GM21786 (cell line): ENCODE measurements at regions not wholly inside any gene's neighbourhood (a gene's known extent, or its start where the extent isn't known, plus 50 kb on each side); places are given as distances from the start of the nearest gene placed in this dataset.
"Not testable (repeated sequence)": the region's sequence is repeated elsewhere in the genome, so short reads cannot be mapped to it uniquely, and the experiment has no call there.

ENCODE experiments used
- ATAC-seq: cut with Tn5 transposase; IDR thresholded peaks from one replicate; pipeline ENCODE4 v1.9.1; 2021; ENCODE audit not compliant: unreplicated experiment

DNA sequence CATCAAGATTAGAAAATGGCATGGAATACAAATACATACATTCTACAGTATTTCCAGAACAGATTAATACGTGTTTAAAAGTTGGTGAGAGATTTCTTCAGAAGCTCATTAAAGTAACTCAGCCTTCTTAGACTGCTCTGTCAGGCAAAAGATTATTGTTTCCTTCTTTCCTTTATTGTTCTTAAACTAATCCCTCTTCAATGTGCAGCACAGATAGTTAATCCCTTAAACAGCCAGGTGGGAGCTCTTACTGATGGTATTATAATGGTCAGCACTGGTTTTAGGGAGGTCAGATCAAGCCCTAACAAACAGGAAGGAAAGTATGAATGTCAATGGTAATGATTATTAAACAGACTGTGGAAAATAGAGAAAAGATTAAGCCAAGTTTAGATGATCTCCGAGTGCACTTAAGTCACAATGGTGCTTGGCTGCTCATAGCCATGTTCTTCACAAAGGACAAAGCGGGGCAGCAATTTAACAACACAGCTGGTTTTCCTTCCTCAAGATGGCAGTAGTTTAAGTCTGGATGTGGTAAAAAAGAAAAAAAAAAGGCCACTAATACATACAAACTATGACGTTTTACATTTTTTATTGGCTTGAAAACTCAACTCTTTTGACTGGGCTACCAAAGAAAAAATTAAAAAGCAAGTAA, 992.6 kb downstream of the PCDH9 start:
- ATAC-seq, result no peak

GRCh38 chr13:66234159-66234558, 996.0 kb downstream of the PCDH9 start:
- no peak for ATAC-seq

GRCh38 chr13:66231958-66232357, 998.2 kb downstream of the PCDH9 start:
- ATAC-seq, result not testable (repeated sequence)

- ATAC-seq, result no peak
These were observed 1005.1 kb downstream of the PCDH9 start for GRCh38 chr13:66225072-66225471.

GRCh38 chr13:66224663-66225062, 1005.5 kb downstream of the PCDH9 start:
- no peak for ATAC-seq

GRCh38 chr13:66222926-66223325, 1007.2 kb downstream of the PCDH9 start:
- ATAC-seq, result no peak

DNA sequence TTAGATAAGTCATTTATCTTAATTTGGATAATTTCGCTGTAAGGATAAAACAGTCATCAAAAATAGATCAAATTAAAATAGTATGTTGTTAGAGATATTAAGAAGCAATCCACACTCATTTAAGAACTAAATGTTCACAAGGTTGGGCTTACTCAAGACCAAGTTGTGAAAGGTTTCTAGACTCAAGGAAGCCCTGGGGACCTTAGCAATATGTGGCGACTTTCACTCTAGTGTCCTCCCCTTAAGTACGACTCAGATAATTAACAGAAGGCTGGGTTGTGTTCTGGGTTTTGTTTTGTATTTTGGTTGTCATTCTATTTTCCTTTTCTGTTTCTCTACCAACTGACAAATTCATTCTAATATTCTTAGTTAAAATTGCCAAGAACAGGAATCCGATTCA, 1008.0 kb downstream of the PCDH9 start:
- ATAC-seq, result no peak

DNA sequence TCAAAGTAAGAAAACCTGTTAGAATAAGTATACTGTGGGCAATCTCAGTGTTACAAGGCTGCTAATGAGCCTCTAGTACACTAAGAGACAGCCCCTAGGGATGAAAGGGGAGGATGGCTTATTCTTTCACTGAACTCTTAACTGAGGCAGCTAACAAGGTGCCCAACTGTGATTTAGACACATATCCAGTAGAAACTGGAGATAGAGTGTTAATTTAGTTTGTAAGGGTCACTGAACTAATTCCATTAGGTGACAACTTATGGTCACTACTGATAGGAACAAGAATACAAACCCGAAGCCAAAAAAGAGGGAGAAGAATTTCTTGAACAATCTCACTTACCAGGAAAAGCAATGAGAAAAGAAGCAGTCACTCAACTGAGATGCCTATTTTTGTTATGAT, 1010.6 kb downstream of the PCDH9 start:
- ATAC-seq, result no peak

- no peak for ATAC-seq
These were observed 1011.6 kb downstream of the PCDH9 start for GRCh38 chr13:66218583-66218982.

- no peak for ATAC-seq
These were observed 1013.4 kb downstream of the PCDH9 start for GRCh38 chr13:66216728-66217127.

DNA sequence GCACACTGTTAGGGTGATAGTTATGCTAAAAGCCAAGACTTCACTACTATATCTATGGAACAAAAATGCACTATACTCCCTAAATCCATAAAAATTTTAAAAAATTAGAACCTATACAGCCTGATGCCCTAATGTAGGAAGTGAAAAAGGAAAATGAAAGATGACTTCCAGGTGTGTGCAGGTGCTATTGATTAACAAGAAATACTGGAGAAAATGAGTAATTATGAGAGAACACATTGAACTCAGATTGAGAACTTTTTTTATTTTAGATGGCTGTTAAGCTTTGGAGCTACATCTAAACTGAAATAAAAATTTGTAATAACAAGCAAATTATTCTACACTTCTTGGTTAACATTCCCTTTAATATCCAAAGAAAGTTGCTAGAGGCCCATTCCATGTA, 1015.7 kb downstream of the PCDH9 start:
- ATAC-seq, result no peak

- peak; percentile 62 for ATAC-seq
These were observed 1017.6 kb downstream of the PCDH9 start for GRCh38 chr13:66212511-66212910.

GRCh38 chr13:66210677-66211076, 1019.5 kb downstream of the PCDH9 start:
- no peak for ATAC-seq

GRCh38 chr13:66208589-66208988, 1021.5 kb downstream of the PCDH9 start:
- no peak for ATAC-seq

DNA sequence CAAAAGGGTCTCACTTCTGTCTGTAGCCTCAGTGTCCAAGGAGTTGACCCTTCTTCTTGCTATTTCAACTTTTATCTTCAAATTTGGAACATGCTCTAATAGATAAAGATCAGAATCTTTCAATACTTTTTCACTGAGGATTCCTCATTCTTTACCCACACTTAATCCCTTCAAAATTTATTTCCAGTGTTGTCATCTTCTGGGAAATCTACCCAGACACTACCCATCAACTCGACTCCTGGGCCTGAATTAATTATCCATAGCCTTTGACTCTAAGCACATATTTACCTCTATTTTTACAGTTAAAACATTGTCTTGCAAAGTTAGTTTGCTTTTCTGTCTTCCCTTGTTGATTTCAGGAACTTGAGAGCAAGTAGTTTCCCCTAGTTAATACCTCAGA, 1022.5 kb downstream of the PCDH9 start:
- no peak for ATAC-seq

DNA sequence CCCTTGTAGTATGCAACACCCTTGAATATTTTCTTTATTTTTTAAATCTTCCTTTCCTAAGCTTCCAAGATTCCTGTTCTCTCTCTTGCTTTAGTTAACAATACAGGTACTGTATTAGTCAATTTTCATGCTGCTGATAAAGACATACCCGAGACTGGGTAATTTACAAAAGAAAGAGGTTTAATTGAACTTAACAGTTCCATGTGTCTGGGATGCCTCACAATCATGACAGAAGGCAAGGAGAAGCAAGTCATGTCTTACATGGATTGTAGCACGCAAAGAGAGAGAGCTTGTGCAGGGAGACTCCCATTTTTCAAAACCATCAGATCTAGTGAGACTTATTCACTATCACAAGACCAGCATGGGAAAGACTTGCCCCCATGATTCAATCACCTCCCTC, 1024.3 kb downstream of the PCDH9 start:
- ATAC-seq, result no peak

DNA sequence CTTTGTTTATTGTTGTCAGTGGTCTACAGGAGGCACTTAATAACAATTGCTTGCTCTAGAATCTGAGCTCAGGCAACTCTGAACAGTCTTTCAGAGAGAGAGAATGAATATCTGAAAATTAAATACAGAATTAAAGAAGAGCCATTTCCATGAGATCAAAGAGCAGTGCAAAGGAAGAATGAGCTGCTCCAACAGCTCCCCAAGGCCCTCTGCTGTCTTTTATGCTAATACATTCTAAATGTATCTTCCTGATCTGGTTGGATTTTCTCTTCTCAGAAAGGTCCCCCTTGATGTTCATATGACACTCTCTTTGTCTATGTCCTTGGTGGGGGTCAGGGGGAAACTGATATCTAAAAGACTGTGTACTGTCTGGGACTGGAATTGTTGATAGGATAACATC, 1029.6 kb downstream of the PCDH9 start:
- no peak for ATAC-seq

GRCh38 chr13:66195238-66195637, 1034.9 kb downstream of the PCDH9 start:
- no peak for ATAC-seq

- no peak for ATAC-seq
These were observed 1040.2 kb downstream of the PCDH9 start for GRCh38 chr13:66189986-66190385.

- no peak for ATAC-seq
These were observed 1049.3 kb downstream of the PCDH9 start for GRCh38 chr13:66180836-66181235.

DNA sequence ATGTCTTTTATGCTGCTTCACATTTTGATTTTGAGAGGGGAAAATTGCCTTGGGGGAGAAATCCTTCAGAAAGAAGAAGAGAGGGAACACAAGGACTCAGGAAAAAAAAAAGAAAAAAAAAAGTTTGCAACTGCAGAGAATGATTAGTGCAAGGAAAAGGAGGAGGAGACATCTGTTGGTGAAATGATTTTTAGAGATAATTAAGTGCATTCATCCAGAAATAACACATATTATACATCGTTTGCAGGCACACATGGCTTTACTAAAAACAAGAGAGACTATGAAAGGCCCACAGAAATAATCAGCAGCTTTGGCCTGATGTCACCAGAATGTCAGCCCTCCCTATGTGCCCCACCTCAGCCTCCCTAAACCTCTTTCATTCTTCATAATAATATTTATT, 1058.2 kb downstream of the PCDH9 start:
- ATAC-seq, result no peak

DNA sequence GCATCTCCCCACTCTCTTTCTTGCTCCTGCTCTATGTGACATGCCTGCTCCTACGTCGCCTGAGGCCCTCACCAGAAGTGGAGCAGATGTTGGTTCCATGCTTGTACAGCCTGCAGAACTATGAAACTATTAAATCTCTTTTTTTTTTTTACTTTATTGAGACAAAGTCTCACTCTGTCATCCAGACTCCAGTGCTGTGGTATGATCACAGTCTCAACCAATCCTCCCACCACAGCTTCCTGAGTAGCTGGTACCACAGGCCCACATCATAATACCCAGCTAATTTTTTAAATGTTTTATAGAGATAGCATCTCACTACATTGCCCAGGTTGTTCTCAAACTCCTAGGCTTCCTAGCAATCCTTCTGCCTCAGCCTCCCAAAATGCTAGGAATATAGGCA, 1067.7 kb downstream of the PCDH9 start:
- ATAC-seq, result no peak

- peak; percentile 74 for ATAC-seq
These were observed 1070.6 kb downstream of the PCDH9 start for GRCh38 chr13:66159511-66159910.
